Nucleus accumbens (tissue), 56 donors: ENCODE measurements at regions not wholly inside any gene's neighbourhood (a gene's known extent, or its start where the extent isn't known, plus 50 kb on each side); places are given as distances from the start of the nearest gene placed in this dataset.

Experiments
- DNase-seq, 56 donors: peaks; one replicate each; lab custom pipeline; 2025; lab: John Stamatoyannopoulos, UW

GRCh38 chr5:121698690-121699089 lies 153.0 kb upstream of the FTMT start:
- no peak for DNase-seq

- DNase-seq, result no peak
Measured at GRCh38 chr5:121701731-121702130, 150.0 kb upstream of the FTMT start.

- DNase-seq, result no peak
Measured at GRCh38 chr5:121702682-121703081, 149.0 kb upstream of the FTMT start.

GRCh38 chr5:121704291-121704690 lies 147.4 kb upstream of the FTMT start:
- DNase-seq, result no peak

GRCh38 chr5:121706686-121707085 lies 145.0 kb upstream of the FTMT start:
- DNase-seq, result no peak

- DNase-seq, result no peak
Measured at GRCh38 chr5:121707178-121707577, 144.5 kb upstream of the FTMT start.

GRCh38 chr5:121711416-121711815 lies 140.3 kb upstream of the FTMT start:
- DNase-seq, result no peak

GRCh38 chr5:121719255-121719654 lies 132.4 kb upstream of the FTMT start:
- no peak for DNase-seq

- DNase-seq, result no peak
Measured at GRCh38 chr5:121725450-121725849, 126.2 kb upstream of the FTMT start.

GRCh38 chr5:121726991-121727390 lies 124.7 kb upstream of the FTMT start:
- no peak for DNase-seq

GRCh38 chr5:121731377-121731776 lies 120.3 kb upstream of the FTMT start:
- DNase-seq, result no peak

GRCh38 chr5:121735618-121736017 lies 116.1 kb upstream of the FTMT start:
- DNase-seq, result no peak

GRCh38 chr5:121737120-121737519 lies 114.6 kb upstream of the FTMT start:
- DNase-seq, result no peak

- no peak for DNase-seq
Measured at GRCh38 chr5:121741156-121741555, 110.5 kb upstream of the FTMT start.

GRCh38 chr5:121744577-121744976 lies 107.1 kb upstream of the FTMT start:
- no peak for DNase-seq

GRCh38 chr5:121745407-121745806 lies 106.3 kb upstream of the FTMT start:
- no peak for DNase-seq

- DNase-seq, result no peak
Measured at GRCh38 chr5:121746763-121747162, 104.9 kb upstream of the FTMT start.

GRCh38 chr5:121748686-121749085 lies 103.0 kb upstream of the FTMT start:
- no peak for DNase-seq

- no peak for DNase-seq
Measured at GRCh38 chr5:121752149-121752548, 99.5 kb upstream of the FTMT start.

GRCh38 chr5:121755266-121755665 lies 96.4 kb upstream of the FTMT start:
- DNase-seq, result no peak

GRCh38 chr5:121757753-121758152 lies 93.9 kb upstream of the FTMT start:
- no peak for DNase-seq

GRCh38 chr5:121758615-121759014 lies 93.1 kb upstream of the FTMT start:
- no peak for DNase-seq

GRCh38 chr5:121762426-121762825 lies 89.3 kb upstream of the FTMT start:
- DNase-seq, result no peak

GRCh38 chr5:121763665-121764064 lies 88.0 kb upstream of the FTMT start:
- DNase-seq, result no peak
